Anterior cingulate cortex (tissue), 58 donors: ENCODE measurements at regions not wholly inside any gene's neighbourhood (a gene's known extent, or its start where the extent isn't known, plus 50 kb on each side); places are given as distances from the start of the nearest gene placed in this dataset.
"Not testable (repeated sequence)": the region's sequence is repeated elsewhere in the genome, so short reads cannot be mapped to it uniquely, and the experiment has no call there.

Experiments
- DNase-seq, 58 donors: peaks; one replicate each; lab custom pipeline; 2025; lab: John Stamatoyannopoulos, UW

DNA sequence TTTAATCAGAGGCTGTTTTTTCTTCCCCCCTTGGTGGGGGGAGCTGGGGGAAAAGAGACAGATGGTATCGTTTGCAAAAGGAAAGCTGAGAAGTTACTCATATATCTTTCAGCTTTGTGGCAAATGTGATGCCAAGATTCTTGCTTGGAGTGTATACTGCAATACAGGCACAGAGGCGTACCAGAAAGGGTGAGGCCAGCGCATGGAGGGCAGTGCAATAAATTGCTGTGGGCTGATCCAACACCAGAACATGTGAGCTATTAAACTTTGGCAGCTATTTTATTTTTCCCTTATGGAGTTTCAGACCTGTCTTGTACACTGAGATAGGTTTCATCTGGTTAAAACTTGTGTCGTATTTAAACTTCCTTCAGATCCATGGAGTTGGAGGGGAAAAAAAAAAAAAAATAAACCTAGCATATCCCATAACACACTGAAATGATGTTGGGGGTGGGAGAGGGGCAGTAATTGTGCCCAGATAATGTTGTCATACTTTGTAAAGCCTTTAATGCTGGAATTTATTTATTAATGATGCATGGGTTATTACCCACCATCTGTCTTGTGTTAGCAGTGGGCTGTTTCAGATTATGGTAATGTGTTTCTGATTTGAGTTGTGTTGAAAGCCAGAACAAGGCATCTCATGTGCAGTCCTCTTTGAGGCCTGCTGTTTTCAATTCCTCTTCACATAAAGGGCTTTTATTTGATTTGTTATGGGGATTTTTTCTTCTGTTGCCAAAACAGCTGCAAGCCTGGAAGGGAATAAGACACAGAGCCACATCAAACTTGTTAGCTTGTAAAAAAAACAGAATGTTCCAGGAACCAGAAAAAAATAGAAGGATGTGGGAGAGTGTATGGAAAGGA lies 891.3 kb downstream of the TLE1 start:
- peak in 37 of 58 donors; percentile 2 to 77 (median 18) for DNase-seq

GRCh38 chr9:80797101-80797829 lies 892.1 kb downstream of the TLE1 start:
- no peak for DNase-seq

GRCh38 chr9:80796632-80797031 lies 892.7 kb downstream of the TLE1 start:
- DNase-seq = no peak

DNA sequence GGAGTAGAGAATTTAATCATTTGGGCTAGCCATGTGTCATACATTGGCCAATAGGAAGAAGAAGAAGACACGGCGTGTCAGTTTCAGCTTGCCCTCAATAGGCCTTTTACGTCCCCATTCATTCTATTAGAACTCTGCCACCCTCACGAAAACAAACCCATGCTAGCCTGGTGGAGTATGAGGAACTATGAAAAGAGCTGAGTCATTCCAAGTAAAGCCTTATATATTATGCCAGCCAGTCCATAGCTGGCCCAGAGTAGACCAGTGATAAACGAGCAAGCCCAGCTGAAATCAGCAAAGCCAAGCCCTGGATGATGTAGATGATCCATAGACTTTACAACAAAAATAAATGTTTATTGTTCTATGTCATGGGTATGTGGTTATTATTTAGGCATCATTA lies 895.1 kb downstream of the TLE1 start:
- DNase-seq = no peak

- DNase-seq = no peak
These were observed 895.6 kb downstream of the TLE1 start for GRCh38 chr9:80793706-80794105.

DNA sequence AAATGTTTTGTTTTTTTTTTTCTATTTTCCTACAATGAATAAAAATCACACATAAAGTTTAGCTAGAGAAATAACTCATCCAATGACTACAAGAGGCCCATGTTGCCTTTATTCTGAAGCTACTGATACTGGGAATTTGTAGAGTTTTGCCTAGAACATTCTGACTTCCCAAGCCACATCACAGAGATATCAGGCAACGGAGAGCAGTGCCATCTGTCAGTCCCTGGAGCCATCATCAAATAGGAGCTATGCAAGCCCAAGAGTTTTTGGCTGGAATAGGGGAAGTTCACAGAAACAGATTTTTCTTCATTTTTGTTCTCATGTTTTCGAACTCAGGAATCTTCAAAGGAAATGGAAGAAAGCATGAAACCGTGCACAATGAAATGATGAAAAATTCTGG lies 896.6 kb downstream of the TLE1 start:
- no peak for DNase-seq

GRCh38 chr9:80791836-80792235 lies 897.5 kb downstream of the TLE1 start:
- DNase-seq = no peak

DNA sequence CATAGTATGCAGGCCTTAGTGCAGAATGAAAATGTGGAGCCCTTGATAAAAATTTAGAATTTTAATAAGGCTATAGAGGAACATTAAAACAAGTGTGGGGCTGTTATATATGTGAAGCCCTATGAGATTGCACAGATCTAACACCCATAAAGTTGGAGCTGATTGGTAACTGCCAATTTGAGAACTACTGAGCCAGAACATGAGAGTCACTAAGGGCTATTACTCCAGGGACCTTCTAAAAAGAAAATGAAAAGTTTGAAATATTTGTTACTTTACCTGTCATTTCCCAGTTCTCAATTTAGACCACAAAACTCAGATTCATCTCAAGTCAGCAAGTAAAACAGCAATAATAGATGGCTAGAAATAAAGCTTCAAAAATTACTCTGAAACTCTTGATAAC lies 898.6 kb downstream of the TLE1 start:
- DNase-seq = no peak

- DNase-seq = no peak
These were observed 899.5 kb downstream of the TLE1 start for GRCh38 chr9:80789831-80790230.

GRCh38 chr9:80787636-80788035 lies 901.7 kb downstream of the TLE1 start:
- no peak for DNase-seq

DNA sequence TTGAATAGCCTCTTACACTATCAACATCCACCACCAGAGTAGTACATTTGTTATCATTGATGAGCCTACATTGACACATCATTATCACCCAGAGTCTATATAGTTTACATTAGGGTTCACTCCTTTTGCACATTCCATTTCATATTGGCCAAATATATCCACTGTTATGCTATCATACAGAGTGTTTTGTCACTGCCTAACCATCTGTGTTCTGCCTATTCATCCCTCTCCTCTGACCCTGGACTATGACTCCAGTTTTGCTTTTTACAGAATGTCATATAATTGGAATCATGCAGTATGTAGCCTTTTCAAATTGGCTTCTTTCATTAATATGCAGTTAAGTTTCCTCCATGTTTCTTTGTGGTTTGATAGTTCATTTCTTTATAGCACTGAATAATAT lies 904.7 kb downstream of the TLE1 start:
- no peak for DNase-seq

DNA sequence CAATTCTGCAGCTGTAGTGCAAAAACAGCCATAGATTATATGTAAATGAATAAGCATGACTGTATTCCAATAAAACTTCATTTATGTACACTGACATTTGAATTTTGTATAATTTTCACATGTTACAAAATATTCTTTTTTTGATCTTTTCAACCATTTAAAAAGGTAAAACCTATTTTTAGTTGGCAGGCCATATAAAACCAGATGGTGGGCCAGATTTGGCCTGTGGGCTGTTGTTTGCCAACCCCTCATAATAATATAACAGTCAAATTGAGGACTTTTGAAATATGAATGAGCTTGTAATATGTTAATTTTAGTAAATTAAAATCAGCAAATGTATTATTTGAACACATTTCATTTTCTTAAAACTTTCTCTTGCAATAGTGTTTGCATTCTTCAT lies 913.4 kb downstream of the TLE1 start:
- DNase-seq = no peak

GRCh38 chr9:80775530-80775929 lies 913.8 kb downstream of the TLE1 start:
- no peak for DNase-seq

DNA sequence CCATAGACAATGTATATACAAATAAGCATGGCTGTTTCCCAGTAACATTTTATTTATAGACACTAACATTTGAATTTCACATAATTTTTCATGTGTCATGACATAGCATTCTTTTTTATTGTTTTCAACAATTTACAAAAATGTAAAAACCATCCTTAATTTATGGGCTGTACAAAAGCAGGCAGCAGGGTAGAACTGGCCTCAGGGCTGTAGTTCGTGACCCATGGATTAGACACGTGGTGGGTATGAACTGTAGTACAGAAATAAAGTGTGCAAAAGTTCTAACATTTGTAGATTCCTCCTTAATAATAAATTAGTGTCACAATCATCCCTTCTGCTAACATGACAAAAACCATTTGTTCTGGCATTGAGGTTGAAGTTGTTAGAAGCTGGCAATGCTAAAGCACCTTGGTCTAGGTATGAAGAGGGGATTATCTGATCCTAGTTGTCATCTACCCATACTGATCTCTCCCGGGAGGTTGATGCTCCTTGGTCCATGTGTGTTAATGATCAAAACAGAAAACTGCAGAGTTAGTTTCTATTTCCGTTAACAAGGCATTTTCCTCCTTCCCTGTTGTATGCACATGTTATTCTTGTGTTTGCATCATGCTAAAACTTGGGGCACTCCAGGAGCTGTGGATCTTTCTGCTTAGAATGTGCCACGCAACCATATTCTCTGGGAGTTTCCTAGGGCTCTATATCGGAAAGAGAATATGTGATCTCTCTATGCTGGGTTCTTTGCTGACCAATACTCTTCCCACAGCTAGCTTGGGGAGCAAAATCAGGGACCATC lies 917.6 kb downstream of the TLE1 start:
- DNase-seq = no peak

DNA sequence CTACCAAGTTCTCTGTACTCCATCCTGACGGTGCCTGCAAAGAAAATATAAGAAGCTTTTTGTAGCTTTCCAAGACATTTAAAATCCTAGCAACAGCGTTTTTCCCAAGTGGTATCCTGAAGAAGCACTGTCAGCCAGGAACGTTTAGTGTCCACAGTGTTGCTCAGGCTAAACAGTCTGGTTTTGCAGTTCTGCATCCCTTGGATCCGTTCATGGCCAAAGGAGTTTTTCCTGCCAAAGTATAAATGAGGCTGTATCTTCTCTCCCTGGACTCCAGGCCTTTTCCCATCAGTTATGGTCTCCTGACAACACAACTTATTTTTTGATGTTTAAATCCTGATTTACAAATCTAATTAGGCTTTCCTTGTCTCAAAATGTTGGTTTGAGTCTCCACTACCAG lies 925.8 kb downstream of the TLE1 start:
- no peak for DNase-seq

DNA sequence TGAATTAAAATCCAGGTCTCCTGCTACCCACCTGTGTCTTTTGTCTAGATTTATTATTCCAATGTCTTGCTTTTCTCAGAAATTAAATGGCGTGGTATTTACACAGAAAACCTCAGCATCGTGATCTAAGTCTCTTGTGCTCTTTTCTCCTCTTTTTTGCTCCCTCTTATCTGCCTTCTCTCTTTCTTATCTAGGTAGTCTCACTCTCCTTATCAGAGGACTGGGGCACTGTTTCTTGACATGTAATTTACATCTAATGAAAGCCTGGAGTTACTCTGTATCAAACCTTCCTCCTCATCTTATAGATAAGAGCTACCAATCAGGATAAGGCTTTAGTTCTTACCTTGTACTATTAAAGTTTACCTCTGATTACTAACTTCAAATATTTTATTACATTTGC lies 933.8 kb downstream of the TLE1 start:
- no peak for DNase-seq

- not testable (repeated sequence) for DNase-seq
These were observed 942.3 kb downstream of the TLE1 start for GRCh38 chr9:80747056-80747455.

DNA sequence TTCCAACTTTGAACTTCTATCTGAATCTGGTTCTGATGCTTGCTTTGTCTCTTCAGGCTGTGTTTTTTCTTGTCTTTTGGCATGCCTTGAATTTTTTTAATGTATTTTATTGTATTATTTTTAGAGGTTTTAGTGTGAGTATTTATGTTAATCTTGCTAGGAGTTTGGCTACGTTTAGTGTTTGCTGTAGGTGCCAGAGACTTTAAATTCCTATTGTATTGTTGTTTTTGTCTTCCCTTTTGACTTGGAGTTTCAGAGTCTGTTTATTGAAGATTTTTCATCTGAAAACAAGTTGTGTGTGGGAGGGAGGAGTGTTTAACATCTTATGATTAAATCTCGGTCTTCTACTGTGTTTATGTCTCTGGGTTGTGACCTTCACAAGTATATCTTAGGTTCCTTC lies 956.8 kb downstream of the TLE1 start:
- DNase-seq = no peak

DNA sequence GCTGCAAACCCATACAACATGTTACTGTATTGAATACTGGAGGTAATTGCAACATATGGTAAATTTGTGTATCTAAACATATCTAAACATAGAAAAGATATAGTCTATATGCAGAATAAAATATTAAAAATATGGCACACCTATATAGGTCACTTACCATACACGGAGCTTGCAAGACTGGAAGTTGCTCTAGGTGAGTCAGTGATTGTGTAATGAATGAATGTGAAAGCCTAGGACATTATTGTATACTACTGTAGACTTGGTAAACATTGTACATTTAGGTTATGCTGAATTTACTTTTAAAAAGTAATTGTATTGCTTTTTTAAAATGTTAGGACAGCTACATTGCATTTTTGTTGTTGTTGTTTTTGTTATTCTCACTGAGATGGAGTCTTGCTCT lies 968.8 kb downstream of the TLE1 start:
- DNase-seq = no peak

DNA sequence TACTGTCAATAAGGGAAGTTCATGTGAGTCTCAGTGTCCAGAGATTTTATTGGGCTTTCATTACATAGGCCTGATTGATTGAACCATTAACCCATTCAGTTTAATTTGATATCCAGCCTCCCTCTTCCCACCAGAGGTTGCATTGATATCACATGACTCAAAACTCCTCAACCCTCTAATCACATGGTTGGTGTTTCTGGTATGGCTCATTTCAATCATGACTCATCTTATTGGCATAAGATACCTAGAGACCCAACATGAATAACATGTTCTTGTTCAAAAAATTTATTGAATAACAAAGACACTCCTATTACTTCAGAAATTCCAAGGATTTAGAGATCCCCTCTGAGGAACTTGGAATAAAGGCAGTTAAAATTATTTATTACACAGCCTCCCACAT lies 982.2 kb downstream of the TLE1 start:
- no peak for DNase-seq

DNA sequence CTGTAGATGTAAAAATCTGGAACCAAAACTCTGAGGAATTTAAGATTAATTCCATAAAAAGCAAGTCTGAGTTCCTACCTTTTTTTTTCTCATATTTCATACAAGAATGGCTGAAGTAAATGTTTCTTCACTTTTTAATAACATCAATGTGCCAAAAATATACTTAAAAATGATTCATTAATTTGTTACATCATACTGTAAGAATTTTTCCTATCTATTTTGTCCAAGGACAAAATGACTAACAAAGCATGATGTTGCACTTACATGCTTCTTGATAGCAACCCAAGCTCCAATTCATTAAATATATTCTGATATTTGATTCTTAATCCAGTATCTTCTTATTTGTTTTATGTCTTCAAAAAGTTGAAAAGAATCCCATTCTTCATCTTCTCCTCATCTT lies 988.3 kb downstream of the TLE1 start:
- no peak for DNase-seq
